ENCODE measurements at regions not wholly inside any gene's neighbourhood (a gene's known extent, or its start where the extent isn't known, plus 50 kb on each side); places are given as distances from the start of the nearest gene placed in this dataset.

DNA sequence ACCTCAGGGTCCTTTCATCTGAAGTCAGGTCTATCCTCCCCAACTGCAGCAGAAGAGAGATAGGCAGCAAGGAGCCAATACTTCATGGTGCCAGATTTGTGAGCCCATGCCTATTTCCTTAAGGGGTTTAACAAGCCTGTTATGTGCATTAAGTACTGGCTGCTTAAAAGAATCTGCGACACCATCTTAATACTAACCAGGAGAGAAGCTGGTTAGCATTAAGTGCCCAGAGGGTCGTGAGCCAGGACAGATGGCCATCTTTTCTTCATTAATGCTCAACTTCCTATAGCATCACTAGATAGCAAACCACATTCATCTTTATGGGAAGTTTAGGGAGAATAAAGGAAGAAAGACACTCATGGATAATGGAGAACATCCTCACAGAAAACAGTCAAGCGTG lies 289.1 kb downstream of the ETAA1 start:
- TF ChIP-seq, protein P1, sequence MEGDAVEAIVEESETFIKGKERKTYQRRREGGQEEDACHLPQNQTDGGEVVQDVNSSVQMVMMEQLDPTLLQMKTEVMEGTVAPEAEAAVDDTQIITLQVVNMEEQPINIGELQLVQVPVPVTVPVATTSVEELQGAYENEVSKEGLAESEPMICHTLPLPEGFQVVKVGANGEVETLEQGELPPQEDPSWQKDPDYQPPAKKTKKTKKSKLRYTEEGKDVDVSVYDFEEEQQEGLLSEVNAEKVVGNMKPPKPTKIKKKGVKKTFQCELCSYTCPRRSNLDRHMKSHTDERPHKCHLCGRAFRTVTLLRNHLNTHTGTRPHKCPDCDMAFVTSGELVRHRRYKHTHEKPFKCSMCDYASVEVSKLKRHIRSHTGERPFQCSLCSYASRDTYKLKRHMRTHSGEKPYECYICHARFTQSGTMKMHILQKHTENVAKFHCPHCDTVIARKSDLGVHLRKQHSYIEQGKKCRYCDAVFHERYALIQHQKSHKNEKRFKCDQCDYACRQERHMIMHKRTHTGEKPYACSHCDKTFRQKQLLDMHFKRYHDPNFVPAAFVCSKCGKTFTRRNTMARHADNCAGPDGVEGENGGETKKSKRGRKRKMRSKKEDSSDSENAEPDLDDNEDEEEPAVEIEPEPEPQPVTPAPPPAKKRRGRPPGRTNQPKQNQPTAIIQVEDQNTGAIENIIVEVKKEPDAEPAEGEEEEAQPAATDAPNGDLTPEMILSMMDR (IDR thresholded peaks at IDR 0.05) = no peak
- no peak for TF ChIP-seq POLR2AphosphoS5 (IDR thresholded peaks at IDR 0.05)
- TF ChIP-seq POLR2A (IDR thresholded peaks at IDR 0.05) = no peak

All from sigmoid colon (tissue), 4 donors.